ACC112 (cell line): ENCODE measurements at regions not wholly inside any gene's neighbourhood (a gene's known extent, or its start where the extent isn't known, plus 50 kb on each side); places are given as distances from the start of the nearest gene placed in this dataset.

Experiments
- H2AFZ ChIP-seq: fragments of 200-600 bp; sonication (generic); one replicate; pipeline ENCODE4 v1.6.0; 2017; ENCODE audit warnings: antibody characterized with exemption, low read length; ENCODE audit not compliant: unreplicated experiment
- H3K27ac ChIP-seq: fragments of 200-600 bp; sonication (generic); 2 replicates; pipeline ENCODE4 v1.5.1; 2014; ENCODE audit warnings: low read depth, mild to moderate bottlenecking, antibody characterized with exemption, low read length, moderate library complexity
- H3K27me3 ChIP-seq: fragments of 200-600 bp; sonication (generic); 2 replicates; pipeline ENCODE4 v1.6.1; 2014; ENCODE audit warnings: mild to moderate bottlenecking, antibody characterized with exemption, low read length, moderate library complexity, mixed read lengths; ENCODE audit not compliant: insufficient read depth
- H3K36me3 ChIP-seq: fragments of 200-600 bp; sonication (generic); 2 replicates; pipeline ENCODE4 v1.6.1; 2016; ENCODE audit warnings: mild to moderate bottlenecking, antibody characterized with exemption, low read length, moderate library complexity, mixed read lengths; ENCODE audit not compliant: insufficient read depth
- H3K4me1 ChIP-seq: fragments of 200-600 bp; sonication (generic); one replicate; pipeline ENCODE4 v1.6.1; 2016; ENCODE audit warnings: low read length, mixed read lengths; ENCODE audit not compliant: insufficient read depth, unreplicated experiment, control insufficient read depth
- H3K4me3 ChIP-seq: fragments of 200-600 bp; sonication (generic); 2 replicates; pipeline ENCODE4 v1.5.1; 2014; ENCODE audit warnings: mild to moderate bottlenecking, low read depth, low read length
- H3K79me2 ChIP-seq: fragments of 200-600 bp; sonication (generic); one replicate; pipeline ENCODE4 v1.6.0; 2016; ENCODE audit warnings: low read length; ENCODE audit not compliant: control insufficient read depth, unreplicated experiment, insufficient read depth

DNA sequence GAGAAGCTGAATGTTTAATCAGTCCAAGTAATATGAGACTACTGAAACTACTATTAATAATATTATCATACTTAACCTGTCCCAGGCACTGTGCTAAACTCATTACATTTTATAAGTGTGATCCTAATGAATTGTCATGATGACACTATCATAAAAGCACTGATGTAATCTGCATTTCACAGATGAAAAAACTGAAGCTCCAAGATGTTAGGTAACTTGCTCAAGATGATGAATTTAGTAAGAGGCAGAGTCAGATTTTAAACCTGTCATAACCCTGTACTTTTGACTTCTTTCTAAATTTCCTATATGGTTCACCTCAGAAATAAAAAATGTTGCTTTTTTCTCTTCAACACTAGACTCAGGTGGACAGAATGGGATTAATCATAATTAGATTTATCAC, 237.6 kb downstream of the ALDH8A1 start:
- no peak overlapping the region for H3K4me3 ChIP-seq
- no peak overlapping the region for H3K27ac ChIP-seq
- H3K79me2 ChIP-seq, result no peaks in the 10 kb centered on the region
- H2AFZ ChIP-seq, result no peak overlapping the region
- no peaks in the 10 kb centered on the region for H3K36me3 ChIP-seq
- H3K4me1 ChIP-seq, result no peaks in the 10 kb centered on the region
- H3K27me3 ChIP-seq, result no peaks in the 10 kb centered on the region

DNA sequence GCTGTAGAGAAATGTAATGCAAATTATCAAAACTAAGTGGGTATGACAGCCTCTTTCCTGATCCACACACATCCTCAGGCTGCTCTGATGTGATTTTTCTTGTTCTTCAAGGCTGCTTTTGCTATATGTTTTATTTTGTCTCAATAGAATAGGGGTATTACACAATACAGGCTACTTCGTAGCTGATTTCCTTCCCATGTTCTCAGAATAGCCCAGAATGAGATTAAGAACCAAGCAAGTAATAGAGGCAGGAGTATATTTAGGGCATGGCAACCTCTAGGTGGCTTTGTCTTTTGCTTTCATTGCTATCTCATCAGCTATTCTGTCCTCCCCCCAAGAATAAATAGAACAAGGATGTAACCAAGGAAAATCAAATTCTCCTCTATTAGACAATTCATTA, 241.8 kb downstream of the ALDH8A1 start:
- H2AFZ ChIP-seq, result no peak overlapping the region
- H3K27ac ChIP-seq, result no peak overlapping the region
- H3K4me3 ChIP-seq, result no peak overlapping the region
- no peaks in the 10 kb centered on the region for H3K79me2 ChIP-seq
- H3K27me3 ChIP-seq, result peaks cover 4% of the 10 kb centered on the region; the same call in 1 of the 2 replicates
- H3K4me1 ChIP-seq, result no peaks in the 10 kb centered on the region
- H3K36me3 ChIP-seq, result no peaks in the 10 kb centered on the region

GRCh38 chr6:134707342-134708031, 242.4 kb downstream of the ALDH8A1 start:
- H3K4me3 ChIP-seq, result no peak overlapping the region
- H3K27ac ChIP-seq, result no peak overlapping the region
- H2AFZ ChIP-seq, result no peak overlapping the region
- no peaks in the 10 kb centered on the region for H3K36me3 ChIP-seq
- peaks cover 4% of the 10 kb centered on the region; the same call in 1 of the 2 replicates for H3K27me3 ChIP-seq
- H3K79me2 ChIP-seq, result no peaks in the 10 kb centered on the region
- H3K4me1 ChIP-seq, result no peaks in the 10 kb centered on the region

GRCh38 chr6:134706806-134707205, 243.1 kb downstream of the ALDH8A1 start:
- peaks cover 4% of the 10 kb centered on the region; the same call in 1 of the 2 replicates for H3K27me3 ChIP-seq
- no peaks in the 10 kb centered on the region for H3K4me1 ChIP-seq

DNA sequence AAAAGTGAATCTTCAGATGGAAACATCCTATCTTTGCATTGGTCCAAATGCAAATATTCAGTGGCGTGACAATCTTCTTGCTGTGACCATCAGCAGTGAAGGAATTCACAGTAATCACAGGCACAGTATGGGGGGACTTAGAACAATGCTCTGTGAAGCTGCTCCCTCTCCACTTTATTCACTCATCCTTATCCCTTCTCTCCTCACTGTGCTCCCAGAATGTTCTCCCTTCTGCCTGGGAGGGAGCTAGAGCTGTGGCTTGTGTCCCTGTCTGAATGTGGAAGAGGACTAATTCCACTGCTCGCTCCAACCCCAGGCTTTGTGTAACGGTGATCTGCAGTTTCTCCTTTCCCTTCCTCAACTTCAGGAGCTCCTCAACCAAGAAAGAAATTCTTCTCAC, 243.7 kb downstream of the ALDH8A1 start:
- H3K27ac ChIP-seq, result no peak overlapping the region
- peaks cover 4% of the 10 kb centered on the region; the same call in 1 of the 2 replicates for H3K27me3 ChIP-seq
- H3K4me1 ChIP-seq, result no peaks in the 10 kb centered on the region
- no peak overlapping the region for H3K4me3 ChIP-seq
- no peak overlapping the region for H2AFZ ChIP-seq
- H3K36me3 ChIP-seq, result no peaks in the 10 kb centered on the region
- H3K79me2 ChIP-seq, result no peaks in the 10 kb centered on the region

More at GRCh38 chr6:134706806-134707205, 243.1 kb downstream of the ALDH8A1 start:
- Histone ChIP-seq H3K4me3 (no peak overlapping the region), H3K27ac (no peak overlapping the region), H2AFZ (no peak overlapping the region), H3K36me3 (no peaks in the 10 kb centered on the region), H3K79me2 (no peaks in the 10 kb centered on the region)

DNA sequence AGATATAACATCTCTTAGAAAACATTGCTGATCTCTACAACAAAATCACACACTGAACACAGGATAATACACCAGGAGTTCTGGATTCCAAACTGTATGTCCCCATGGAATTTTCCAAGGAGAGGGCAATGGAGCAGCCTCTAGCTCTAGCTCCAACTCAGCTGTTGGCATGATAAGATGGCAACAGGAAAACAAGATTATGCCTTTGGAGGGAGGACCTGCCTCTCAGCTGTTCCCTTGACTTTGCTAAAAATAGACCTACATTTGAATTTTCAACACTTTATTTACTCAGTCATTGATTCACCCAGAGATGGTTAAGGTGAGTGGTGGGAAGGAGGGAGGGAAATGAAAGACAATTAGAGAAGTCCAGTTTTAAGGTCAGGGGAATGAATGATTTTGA, 246.7 kb downstream of the ALDH8A1 start:
- no peaks in the 10 kb centered on the region for H3K36me3 ChIP-seq
- H3K27me3 ChIP-seq, result peaks cover 4% of the 10 kb centered on the region; the same call in 1 of the 2 replicates
- no peak overlapping the region for H3K4me3 ChIP-seq
- H3K4me1 ChIP-seq, result no peaks in the 10 kb centered on the region
- H3K79me2 ChIP-seq, result no peaks in the 10 kb centered on the region
- H2AFZ ChIP-seq, result no peak overlapping the region
- no peak overlapping the region for H3K27ac ChIP-seq

- Histone ChIP-seq H3K27ac (no peak overlapping the region), H2AFZ (no peak overlapping the region), H3K79me2 (no peaks in the 10 kb centered on the region), H3K27me3 (peaks cover 4% of the 10 kb centered on the region; the same call in 1 of the 2 replicates), H3K4me1 (no peaks in the 10 kb centered on the region), H3K36me3 (no peaks in the 10 kb centered on the region), H3K4me3 (no peak overlapping the region)
Measured at GRCh38 chr6:134702279-134702678, 247.6 kb downstream of the ALDH8A1 start.

DNA sequence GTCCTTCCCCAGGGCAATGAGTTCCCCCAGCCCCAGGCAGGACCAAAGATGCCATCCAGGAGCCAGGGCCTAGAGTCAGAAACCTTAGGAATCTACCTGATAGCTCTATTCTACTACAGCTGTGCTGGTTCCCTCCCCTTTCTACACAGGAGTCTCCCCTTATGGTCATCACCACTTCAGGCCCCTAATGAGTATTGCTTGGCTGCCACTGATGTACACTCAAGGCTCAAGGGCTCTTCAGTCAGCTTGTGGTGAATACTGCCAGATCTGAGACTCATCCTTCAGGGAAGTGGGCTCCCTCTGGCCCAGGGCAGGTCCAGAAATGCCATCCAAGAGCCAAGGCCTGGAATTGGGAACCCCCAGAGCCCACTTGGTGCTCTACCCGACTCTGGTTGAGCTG, 248.6 kb downstream of the ALDH8A1 start:
- Histone ChIP-seq H3K79me2 (no peaks in the 10 kb centered on the region), H3K27me3 (no peaks in the 10 kb centered on the region), H3K4me3 (no peak overlapping the region), H3K4me1 (no peaks in the 10 kb centered on the region), H3K36me3 (no peaks in the 10 kb centered on the region), H2AFZ (no peak overlapping the region), H3K27ac (no peak overlapping the region)

DNA sequence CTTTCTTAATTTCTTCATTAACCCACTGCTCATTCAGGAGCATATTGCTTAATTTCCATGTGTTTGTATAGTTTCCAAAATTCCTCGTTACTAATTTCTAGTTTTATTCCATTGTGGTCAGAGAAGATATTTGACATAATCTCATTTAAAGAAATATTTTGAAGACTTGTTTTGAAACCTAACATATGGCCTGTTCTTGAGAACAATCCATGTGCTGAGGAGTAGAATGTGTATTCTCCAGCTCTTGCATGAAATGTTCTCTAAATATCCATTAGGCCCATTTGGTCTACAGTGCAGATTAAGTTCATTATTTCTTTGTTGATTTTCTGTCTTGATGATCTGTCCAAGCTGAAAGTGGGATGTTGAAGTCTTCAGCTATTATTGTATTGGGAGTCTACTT, 251.7 kb downstream of the ALDH8A1 start:
- no peaks in the 10 kb centered on the region for H3K79me2 ChIP-seq
- no peaks in the 10 kb centered on the region for H3K4me1 ChIP-seq
- H3K27me3 ChIP-seq, result no peaks in the 10 kb centered on the region
- no peaks in the 10 kb centered on the region for H3K36me3 ChIP-seq
- H2AFZ ChIP-seq, result no peak overlapping the region
- H3K4me3 ChIP-seq, result no peak overlapping the region
- H3K27ac ChIP-seq, result no peak overlapping the region

- Histone ChIP-seq H3K36me3 (no peaks in the 10 kb centered on the region), H3K4me1 (no peaks in the 10 kb centered on the region), H3K4me3 (no peak overlapping the region), H3K27ac (no peak overlapping the region), H2AFZ (no peak overlapping the region), H3K79me2 (no peaks in the 10 kb centered on the region), H3K27me3 (peaks cover 7% of the 10 kb centered on the region; the same call in 1 of the 2 replicates)
Measured at GRCh38 chr6:134692008-134692407, 257.9 kb downstream of the ALDH8A1 start.

GRCh38 chr6:134691180-134691579, 258.7 kb downstream of the ALDH8A1 start:
- no peaks in the 10 kb centered on the region for H3K36me3 ChIP-seq
- H3K4me1 ChIP-seq, result peaks cover 4% of the 10 kb centered on the region
- no peaks in the 10 kb centered on the region for H3K79me2 ChIP-seq
- H3K27ac ChIP-seq, result no peak overlapping the region
- H3K4me3 ChIP-seq, result no peak overlapping the region
- H2AFZ ChIP-seq, result no peak overlapping the region
- H3K27me3 ChIP-seq, result peaks cover 7% of the 10 kb centered on the region; the same call in 1 of the 2 replicates
